Lung (tissue), 11 donors: ENCODE measurements at regions not wholly inside any gene's neighbourhood (a gene's known extent, or its start where the extent isn't known, plus 50 kb on each side); places are given as distances from the start of the nearest gene placed in this dataset.

Source experiments
- ATAC-seq: fragments of 200-7000 bp; cut with Tn5 transposase; one replicate; pipeline ENCODE4 v1.9.1; 2020; ENCODE audit warnings: moderate number of reproducible peaks; ENCODE audit not compliant: insufficient read depth, low FRiP score
- DNase-seq, 3 donors: peaks; one replicate each; pipeline ENCODE4 v3.0.0-alpha.2; 2013 to 2017
- H3K27ac ChIP-seq, 2 donors: one replicate each; pipeline ENCODE4 v1.5.1; 2013; ENCODE audit warnings: mild to moderate bottlenecking in 2 of 2, moderate library complexity in 2 of 2, control low read depth in 1 of 2, inconsistent platforms in 1 of 2, low read depth in 1 of 2, low read length in 1 of 2
- H3K27me3 ChIP-seq, 3 donors: one replicate each; pipeline ENCODE4 v1.5.1; 2013; ENCODE audit warnings: low read length in 2 of 3; ENCODE audit not compliant: control insufficient read depth in 3 of 3, insufficient read depth in 3 of 3
- H3K36me3 ChIP-seq, 4 donors: one replicate each; pipeline ENCODE4 v1.5.1; 2013; ENCODE audit warnings: low read length in 4 of 4, mild to moderate bottlenecking in 1 of 4, moderate library complexity in 1 of 4; ENCODE audit not compliant: control insufficient read depth in 4 of 4, insufficient read depth in 4 of 4
- H3K4me1 ChIP-seq, 5 donors: one replicate each; pipeline ENCODE4 v1.5.1; 2013; ENCODE audit warnings: low read length in 5 of 5, mild to moderate bottlenecking in 2 of 5, moderate library complexity in 1 of 5; ENCODE audit not compliant: control insufficient read depth in 5 of 5, insufficient read depth in 5 of 5
- H3K4me3 ChIP-seq: one replicate; pipeline ENCODE4 v1.5.1; 2013; ENCODE audit warnings: mild to moderate bottlenecking, control low read depth, moderate library complexity
- H3K9ac ChIP-seq, 2 donors: one replicate each; pipeline ENCODE4 v1.5.1; 2013; ENCODE audit warnings: low read length in 2 of 2, control low read depth in 1 of 2; ENCODE audit not compliant: insufficient read depth in 1 of 2
- H3K9me3 ChIP-seq, 4 donors: one replicate each; pipeline ENCODE4 v1.5.1; 2013; ENCODE audit warnings: low read length in 3 of 4, mild to moderate bottlenecking in 1 of 4, moderate library complexity in 1 of 4; ENCODE audit not compliant: control insufficient read depth in 4 of 4, insufficient read depth in 3 of 4
- CTCF ChIP-seq: IDR thresholded peaks from 2 replicates; pipeline ENCODE4 v1.5.1; 2012; ENCODE audit warnings: mild to moderate bottlenecking; ENCODE audit errors: control extremely low read depth, extremely low read depth
- WGBS, 2 donors: extraction: QIAGEN DNeasy Blood & Tissue Kit; methylation state at CpG; one replicate each; pipeline ENCODE4 v1.1.7; 2013; 5-methylcytosine and 5-hydroxymethylcytosine counted together
- donor health status: control.
- donor health status: control.
- donor health status: Bipolar disorder and iron deficiency.
- donor health status: healthy.
- donor health status: DM: yes; HTN: yes; CAD: no.

- DNase-seq (no peak), ATAC-seq (no peak)
- Histone ChIP-seq H3K9me3 (peaks cover 0 to 2% (median 0%) of the 10 kb centered on the region in 4 donors), H3K27me3 (peaks cover 0 to 27% (median 10%) of the 10 kb centered on the region in 3 donors), H3K4me1 (peaks cover 0 to 4% (median 0%) of the 10 kb centered on the region in 5 donors), H3K4me3 (no peak overlapping the region), H3K36me3 (no peaks in the 10 kb centered on the region), H3K27ac (no peak overlapping the region), H3K9ac (no peak overlapping the region)
- no peak for TF ChIP-seq CTCF
- WGBS, 2 donors = 8 to 9% methylated on average over 4 of the region's 4 CpGs
These were observed 149.4 kb downstream of the DHX35 start for GRCh38 chr20:39111359-39112177.

- H3K9me3 ChIP-seq = peaks cover 0 to 3% (median 0%) of the 10 kb centered on the region in 4 donors
- no peak overlapping the region for H3K4me3 ChIP-seq
- DNase-seq (no peak), ATAC-seq (no peak)
- no peaks in the 10 kb centered on the region for H3K36me3 ChIP-seq
- no peak overlapping the region for H3K9ac ChIP-seq
- H3K27ac ChIP-seq = no peak overlapping the region
- H3K27me3 ChIP-seq = peaks cover 0 to 27% (median 10%) of the 10 kb centered on the region in 3 donors
- H3K4me1 ChIP-seq = peaks cover 0 to 4% (median 0%) of the 10 kb centered on the region in 5 donors
- TF ChIP-seq CTCF = no peak
These were observed 148.6 kb downstream of the DHX35 start for GRCh38 chr20:39110819-39111136.

- TF ChIP-seq CTCF = no peak
- no peak overlapping the region for H3K27ac ChIP-seq
- no peak overlapping the region for H3K9ac ChIP-seq
- peaks cover 0 to 27% (median 10%) of the 10 kb centered on the region in 3 donors for H3K27me3 ChIP-seq
- 34 to 36% methylated on average over 10 of the region's 10 CpGs for WGBS, 2 donors
- peaks cover 0 to 3% (median 0%) of the 10 kb centered on the region in 4 donors for H3K9me3 ChIP-seq
- DNase-seq = no peak
- H3K4me3 ChIP-seq = no peak overlapping the region
- H3K36me3 ChIP-seq = no peaks in the 10 kb centered on the region
- H3K4me1 ChIP-seq = peaks cover 0 to 4% (median 0%) of the 10 kb centered on the region in 5 donors
- no peak for ATAC-seq
These were observed 148.0 kb downstream of the DHX35 start for GRCh38 chr20:39109933-39110818.
